Globus pallidus (tissue), 1 donor: ENCODE measurements at regions not wholly inside any gene's neighbourhood (a gene's known extent, or its start where the extent isn't known, plus 50 kb on each side); places are given as distances from the start of the nearest gene placed in this dataset.

Source experiments
- DNase-seq: peaks from one replicate; pipeline ENCODE4 v3.0.0-alpha.2; 2015; ENCODE audit warnings: low spot score

DNA sequence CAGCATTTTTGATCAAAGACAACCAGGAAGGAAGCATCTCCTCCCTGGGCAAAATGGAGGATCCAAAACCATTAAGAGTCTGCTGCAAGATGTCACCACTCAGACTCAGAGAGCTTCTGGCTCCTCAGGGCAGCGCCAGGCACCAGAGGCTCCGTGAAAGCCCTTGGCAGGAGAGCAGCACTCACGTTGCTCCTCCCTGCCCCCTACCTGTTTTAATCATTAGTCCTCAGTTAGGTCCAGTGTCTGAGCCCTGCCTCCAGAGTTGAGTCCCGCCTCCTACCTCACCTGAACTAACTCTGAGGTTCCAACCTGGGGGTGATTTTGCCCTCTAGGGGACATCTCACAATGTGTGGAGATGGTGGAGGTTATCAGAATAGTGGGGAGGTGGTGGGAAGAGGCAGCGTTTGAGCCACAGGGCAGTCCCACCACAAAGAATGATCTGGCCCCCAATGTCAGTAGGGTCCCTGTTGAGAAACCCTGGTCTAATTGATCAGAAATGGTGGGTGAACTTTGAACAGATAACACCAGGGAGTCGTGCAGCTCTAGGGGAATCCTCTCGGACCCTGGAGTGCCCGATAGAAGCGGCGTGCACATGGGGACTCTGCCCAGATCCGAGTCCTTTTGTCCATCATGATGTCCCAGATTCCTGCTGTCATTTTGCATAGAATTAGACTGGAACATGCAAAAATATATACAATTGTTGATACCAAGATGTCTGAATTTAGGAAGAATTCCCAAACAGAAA is 156.7 kb upstream of the DIO3 start:
- DNase-seq, result no peak

DNA sequence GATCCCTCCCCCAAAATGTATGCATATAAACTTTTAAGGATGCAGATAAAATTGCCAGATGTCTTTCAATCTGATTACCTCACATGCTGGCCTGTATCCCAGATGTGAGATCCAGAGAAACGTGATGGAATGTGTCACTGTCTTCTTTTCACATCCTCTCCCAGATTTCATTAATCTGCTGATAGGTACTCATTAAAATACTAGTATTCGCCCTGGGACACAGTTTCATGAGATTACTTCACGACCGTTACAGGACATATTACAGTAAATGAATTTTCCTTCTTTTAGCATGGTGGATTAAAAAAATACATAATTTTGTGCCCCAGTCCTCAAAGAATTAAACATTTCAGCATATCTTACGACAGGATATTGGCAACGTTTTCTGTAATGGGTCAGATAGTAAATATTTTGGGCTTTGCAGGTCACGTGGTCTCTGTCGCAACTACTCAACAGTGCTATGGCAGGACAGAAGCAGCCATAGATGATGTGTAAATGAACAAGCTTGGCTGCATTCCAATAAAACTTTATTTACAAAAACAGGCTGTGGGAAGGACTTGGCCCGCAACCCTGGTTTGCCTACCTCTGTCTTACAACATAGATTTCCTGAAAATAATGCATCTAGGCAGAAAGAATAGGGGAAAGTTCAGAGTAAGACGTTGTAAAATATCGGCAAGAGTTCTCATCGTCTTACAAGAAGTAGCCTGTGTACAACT is 156.0 kb upstream of the DIO3 start:
- no peak for DNase-seq

DNA sequence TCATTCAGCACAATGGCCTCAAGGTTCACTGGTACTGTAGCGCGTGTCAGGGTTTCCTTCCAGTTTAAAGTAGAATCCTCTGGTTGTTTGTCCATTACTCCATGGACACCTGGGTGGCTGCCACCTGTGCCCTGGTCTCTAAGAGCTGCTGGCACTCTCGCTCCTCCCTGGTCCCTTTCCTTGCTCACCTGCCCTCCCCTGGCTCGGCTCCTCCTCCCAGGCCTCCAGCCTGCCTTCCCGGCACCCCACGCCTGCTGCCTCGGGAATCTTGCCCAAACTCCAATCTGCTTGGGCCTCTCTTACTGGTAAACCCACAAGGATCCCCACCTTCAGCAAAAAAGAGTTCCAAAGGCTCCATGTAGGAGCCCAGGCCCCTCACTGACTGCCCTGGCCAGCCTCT is 154.4 kb upstream of the DIO3 start:
- DNase-seq, result no peak

DNA sequence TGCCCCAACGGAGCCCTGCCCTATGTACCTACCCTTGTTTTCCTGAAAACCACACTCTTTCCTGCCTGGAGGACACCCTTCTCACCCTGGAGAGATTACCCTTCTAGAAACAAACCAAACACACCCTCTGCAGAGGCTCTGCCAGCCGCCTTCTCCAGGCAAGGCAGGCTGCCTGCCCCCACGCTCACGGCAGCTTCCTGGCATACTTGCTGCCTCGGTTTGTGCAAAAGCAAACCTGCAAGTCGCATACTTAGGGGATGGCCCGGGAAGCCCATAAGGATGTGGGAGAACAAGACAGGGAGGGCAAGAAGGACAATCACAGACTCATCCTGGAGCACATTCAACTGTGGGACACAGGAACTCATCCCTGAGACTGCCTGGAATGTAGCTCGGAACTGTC is 154.0 kb upstream of the DIO3 start:
- DNase-seq, result no peak

DNA sequence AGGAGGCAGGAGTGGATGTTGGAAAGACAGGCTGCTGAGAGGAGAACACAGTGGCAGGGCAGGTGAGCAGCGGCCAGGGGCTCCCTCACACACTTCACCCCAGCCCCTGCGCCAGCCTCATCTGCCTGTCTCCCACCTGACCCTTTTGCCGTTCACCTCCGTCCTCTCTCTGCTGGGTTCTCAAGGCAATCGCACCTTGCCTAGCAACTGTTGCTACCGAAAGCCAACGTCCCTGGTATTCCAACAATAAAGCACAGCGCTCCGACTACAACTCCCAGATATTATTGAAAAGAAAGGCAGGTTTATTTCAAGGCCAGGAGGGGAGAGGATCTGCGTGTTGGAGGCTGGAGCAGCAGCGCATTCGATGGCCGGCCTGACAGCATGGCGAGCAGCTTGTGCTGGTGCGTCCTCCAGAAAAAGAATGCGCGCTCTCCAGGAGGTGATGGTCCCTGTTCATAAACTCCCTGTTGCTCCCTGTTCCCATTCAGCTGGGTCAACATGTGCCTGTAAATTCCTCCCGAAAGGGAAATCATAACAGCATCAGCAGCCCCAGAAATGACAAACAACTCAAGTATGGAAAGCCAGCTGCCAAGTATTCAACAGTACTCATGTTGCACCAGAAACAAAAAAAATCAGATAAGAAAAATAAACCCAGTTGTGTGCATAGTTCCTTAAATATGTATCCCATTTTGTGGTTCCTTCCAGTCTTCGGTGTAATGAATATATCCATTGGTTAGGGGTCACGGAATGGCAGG is 153.0 kb upstream of the DIO3 start:
- no peak for DNase-seq

DNA sequence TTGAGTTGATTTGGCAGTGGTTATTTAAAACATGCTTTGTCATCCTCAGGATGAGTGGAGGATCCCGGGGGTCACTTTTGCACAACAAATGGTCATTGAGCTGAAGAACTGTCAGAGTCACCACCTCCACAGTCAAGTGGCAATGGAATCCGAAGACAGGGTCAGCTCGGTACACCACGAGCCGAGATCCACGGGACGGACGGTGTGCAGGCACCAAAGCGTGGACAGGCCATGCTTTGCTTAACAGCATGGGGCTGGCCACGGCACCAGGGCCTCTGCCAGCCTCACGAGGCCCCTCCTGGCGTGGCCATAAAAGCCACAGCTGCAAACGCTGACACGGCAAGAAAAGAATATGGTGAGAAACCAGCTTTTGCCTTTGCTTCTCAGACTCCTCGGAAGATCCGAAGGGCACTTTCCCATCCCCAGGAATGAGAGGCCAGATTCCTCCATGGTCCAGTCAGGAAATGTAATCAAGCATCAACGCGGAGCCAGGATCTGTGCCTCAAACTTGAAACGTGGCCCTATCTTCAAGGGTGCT is 152.2 kb upstream of the DIO3 start:
- DNase-seq, result no peak

DNA sequence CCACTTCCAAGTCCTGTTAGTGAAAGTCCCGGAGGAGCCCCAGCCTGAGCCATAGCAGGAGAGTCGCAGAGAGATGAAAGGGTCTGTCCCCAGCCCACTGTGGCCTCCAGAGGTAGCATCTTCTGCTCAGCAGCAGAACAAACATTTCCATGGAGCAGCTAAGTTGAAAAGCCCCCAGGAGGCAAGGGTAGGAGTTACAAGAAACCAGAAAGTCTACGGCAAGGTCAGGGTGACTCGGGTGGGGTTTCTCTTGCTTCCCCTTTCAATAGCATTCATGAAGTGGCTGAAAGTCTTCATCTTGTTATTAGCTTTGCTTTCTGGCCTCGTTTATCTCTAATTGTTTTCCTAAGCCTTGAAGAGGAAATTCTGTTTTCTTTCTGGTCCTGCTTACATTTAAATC is 151.2 kb upstream of the DIO3 start:
- DNase-seq, result no peak

DNA sequence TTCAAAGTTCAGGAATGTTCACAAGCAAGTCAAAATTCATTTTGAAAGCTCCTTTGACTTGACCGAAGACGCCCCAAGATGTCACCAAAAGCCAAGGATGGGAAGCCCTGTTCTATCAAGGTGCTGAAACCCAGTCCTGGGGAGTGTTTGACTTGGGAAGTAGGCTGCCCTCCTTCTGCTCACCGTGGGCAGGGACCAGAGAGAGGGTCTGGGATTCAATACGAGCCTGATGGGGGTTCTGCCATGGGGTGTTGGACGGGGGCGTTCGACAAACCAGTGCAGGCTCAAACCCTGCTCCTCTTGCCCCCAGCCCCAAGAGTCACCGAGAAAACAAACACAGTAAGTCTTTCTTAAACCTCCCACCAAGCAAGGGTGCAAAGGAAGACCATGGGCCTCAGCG is 150.1 kb upstream of the DIO3 start:
- DNase-seq, result no peak

DNA sequence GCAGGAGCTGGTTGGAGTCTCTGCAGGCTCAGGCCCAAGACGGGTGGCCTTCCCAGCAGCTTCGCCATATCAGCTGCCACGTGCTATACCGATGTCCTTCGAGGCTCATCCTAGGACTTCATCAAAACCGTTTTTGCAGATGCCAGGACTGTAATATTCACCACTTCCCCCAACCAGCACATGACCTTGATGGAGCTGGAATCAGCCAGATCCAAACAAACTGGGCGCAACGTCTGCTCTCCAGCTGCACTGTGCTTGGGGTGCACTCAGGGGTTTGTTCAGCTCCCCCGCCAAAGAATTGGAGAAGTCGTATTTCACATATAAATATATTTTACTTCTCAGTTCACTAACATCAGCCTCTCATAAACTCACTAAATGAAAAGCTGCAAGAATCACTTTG is 149.5 kb upstream of the DIO3 start:
- DNase-seq, result no peak

DNA sequence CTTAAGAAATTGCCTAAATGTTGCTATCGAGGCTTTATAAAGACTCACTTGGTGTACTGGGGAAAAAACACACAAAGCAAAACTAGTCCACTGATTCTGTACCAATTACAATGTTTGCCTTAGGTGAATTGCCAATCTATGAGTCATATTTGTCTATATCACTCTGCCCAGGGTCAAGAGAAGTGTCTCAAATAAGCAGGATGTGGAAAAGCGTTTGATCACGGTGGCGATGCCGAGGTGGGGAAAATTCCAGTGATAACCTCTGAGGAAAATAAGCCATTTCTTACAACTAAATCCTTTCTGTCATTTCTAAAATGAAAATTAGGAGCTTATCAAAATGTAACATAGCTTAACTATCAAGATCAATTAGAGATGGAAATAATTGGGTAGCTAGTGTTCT is 148.6 kb upstream of the DIO3 start:
- DNase-seq, result no peak

DNA sequence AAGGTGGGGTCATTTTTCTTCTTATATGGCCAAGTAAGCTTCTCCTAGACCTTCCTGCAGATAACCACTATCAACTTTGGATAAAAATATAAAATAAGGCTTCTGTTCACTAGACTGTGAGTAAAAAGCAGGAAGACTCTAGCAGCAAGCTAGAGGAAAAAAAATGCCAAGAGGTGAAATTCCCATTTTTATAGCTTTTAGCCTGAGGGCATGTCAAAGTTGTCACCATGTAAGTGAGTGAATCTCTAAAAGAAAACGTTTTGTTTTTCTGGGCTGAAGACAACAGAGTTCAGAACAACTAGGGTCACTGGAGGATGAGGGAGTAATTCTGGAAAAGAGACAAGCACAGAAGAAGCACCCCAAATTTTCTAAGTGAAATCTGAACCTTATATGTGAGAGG is 143.9 kb upstream of the DIO3 start:
- no peak for DNase-seq

DNA sequence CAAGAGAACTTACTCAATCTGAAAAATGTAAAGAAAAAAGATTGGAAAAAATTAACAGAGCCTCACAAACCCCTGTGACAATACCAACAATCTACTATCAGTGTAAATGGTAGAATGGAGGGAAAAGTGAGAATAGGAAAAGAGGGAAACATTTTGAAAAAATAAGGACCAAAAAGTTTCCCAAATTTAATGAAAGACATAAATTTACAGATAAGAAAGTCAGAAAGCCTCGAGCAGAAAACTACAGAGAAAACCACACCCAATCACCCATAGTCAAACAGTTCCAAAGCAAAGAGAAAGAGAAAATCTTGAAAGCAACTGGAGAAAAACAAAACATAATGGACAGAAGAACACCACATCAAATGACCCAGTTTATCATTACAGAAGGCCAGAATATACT is 142.7 kb upstream of the DIO3 start:
- no peak for DNase-seq

DNA sequence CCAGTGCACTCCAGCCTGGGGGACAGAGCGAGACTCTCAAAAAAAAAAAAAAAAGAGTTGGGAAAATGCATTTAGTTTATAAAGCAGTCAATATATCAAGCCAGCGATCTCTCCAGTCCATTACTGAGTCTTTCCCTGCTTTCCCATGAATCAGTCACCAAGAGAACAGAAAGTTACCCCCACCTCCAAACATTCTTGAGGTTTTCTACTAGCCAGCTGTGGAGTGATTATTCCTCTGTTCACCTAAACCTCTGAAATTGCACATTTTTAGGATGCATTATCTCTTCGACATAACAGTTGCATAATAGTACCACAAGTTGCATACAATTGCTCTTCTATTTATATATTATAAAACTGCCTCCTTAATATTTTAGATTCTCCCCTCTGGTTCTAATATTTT is 134.8 kb upstream of the DIO3 start:
- no peak for DNase-seq

DNA sequence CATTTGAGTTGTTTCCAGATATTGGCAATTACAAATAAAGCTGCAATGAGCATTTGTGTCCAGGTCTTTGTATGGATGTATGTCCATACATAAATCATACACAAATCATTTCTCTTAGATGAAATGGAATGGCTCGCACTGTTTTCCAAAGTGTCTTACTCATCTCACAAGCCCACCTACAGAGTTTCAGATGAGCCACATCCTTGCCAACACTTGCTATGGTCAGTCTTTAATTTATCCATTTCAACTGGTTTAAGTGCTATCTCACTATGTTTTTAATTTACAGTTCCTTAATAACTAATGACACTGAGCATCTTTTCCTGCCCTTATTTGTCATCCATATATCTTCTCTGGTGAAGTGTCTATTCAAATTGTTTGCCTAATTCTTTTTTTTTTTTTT is 132.9 kb upstream of the DIO3 start:
- no peak for DNase-seq

DNA sequence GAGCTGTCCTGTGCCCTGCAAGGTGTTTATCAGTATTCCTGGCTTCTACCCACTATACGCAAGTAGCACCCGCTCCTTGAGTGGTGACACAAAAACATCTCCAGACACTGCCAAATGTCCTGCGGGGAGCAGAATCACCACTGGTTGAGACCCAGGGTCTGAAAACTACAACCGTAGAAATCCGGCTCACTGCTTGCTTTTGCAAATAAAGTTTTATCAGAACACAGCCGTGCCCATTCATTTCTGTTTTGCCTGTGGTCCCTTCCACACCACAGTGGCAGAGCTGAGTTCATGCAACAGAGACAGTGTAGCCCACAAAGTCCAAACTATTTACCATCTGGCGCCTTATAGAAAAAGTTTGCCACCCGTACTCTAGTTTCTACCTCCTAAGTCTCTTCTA is 125.7 kb upstream of the DIO3 start:
- DNase-seq, result no peak

DNA sequence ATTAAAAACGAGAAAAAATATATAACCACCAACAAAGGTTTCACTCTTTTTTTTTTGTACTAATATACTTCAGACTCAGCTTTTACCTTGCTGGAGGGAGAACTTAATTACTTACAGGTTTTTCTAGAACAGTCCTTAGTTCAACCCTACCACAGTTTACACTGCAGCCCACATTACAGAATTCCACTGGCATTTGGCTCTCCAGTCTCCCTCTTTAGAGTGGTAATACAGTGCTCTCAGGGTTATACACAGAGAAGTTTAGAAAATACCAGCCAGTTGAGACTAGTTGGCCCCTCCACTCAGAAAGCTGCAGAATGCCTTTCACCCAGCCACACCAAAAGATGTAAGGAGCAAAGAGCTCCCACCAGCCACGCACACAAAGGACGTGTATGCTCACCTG is 122.3 kb upstream of the DIO3 start:
- DNase-seq, result no peak

DNA sequence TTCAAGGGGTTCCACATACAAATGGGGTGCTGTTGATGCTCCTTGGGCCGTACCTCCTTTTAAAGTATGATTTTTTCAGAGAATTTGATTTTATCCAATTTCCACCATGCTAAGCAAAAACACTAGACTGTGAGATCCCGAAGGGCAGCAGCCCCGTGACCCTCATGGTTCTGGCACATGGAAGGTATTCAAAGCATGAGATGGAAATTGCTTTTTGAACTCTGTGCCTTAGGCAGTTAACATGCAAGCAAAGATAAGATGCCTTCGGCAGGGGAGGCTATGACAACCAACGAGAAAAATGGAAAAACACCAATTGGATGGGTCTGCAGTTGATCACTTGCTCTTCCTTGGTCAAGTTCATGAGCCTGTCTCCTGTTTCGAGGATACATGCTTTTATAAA is 120.8 kb upstream of the DIO3 start:
- DNase-seq, result no peak

DNA sequence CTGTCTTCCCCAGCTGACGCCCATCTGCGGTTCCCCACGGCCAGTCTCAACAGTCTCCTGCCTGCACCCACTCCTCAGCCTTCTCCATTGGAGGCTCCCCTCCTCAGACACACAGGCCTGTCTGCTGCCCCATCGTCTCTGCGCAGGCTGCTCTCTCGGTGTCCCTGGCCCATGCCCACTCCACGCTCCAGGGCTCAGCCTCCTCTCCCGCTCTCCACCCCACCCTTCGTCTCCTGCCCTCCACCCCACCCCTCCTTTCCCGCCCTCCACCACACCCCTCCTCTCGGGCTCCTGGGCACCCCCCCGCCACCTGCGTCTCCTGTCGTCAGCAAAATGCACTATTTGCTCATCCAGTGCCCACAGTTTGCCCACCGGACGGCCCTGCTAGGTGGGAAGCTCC is 119.6 kb upstream of the DIO3 start:
- no peak for DNase-seq

DNA sequence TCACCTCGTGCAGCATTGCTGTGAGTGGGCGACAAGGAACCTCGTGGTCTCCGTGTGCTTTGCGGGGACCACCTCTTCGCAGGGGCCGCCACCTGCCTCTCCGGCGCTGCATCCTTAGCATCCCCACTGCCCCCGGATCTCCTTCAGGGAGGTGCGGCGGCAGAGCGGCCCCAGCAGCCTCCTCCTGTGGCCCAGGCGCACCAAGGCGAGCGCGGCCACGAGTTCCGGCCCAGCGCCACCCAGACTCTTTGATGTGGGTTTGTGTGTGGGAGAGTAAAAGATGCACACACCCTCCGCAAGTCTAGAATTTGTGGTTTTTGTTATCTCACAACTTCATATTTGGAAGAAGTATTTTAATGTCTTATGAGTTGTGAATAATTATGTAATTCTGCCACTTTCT is 118.8 kb upstream of the DIO3 start:
- no peak for DNase-seq

DNA sequence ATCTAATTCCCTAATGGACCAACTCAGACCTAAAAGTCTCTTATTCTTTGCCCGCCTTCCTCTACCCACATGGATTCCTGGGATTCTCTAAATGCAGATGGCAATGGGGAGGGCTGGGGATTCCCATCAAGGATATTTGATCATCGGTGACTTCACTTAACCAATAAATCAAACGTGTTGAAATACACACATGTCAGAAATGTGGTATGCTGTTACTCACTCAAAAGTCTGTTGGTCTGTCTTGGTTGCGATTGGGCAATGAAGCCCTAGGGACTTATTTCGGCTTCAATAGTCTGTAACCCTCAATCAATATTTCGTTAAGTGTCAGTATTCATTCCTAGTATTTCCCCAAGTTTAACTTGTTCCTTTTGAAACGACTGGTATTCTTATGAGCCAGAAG is 117.2 kb upstream of the DIO3 start:
- DNase-seq, result no peak

DNA sequence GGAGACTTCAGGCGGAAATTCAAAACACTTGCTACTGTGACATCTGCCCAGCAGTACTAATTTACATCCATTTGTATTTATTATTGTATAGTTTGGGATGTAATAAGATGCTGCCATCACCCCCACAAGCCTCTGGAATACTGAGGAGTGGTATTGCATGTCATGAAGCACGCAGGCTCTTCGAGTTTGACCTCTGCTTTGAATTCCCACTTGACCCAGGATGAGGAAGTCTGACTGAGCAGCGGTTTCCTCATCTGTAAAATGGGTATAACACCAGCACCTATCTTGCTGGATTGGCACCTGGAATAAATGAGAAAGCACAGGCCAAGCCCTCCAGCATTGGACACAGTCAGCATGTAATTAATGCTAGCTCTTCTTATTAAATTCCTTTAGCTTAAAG is 116.0 kb upstream of the DIO3 start:
- DNase-seq, result no peak

DNA sequence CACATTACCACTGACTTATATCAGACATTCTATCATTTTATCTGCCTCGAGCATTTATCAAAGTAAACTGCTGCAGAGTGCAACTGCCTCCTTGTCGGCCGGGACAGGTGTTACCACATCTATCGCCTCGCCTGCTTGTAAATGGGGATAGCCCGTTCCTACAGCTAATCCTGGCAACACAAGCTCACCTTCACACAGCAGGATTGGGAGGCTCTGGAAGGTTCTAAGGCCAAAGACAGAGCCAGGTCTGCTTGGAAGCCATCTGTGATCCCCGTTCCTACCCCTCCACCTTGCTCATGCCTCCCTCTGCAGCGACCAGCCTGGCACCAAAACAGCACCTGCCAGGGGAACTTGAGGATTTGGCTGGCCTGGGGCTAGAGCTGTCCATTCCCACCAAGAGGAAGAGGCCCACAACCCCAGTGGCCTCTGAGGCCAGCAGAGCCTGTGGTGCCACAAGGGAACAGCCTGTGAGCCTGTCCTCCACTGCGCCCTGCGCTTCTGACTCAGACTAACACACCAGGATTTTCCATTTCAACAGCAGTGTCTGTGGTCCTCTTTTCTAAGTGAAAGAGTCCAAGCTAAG is 114.8 kb upstream of the DIO3 start:
- DNase-seq, result no peak

DNA sequence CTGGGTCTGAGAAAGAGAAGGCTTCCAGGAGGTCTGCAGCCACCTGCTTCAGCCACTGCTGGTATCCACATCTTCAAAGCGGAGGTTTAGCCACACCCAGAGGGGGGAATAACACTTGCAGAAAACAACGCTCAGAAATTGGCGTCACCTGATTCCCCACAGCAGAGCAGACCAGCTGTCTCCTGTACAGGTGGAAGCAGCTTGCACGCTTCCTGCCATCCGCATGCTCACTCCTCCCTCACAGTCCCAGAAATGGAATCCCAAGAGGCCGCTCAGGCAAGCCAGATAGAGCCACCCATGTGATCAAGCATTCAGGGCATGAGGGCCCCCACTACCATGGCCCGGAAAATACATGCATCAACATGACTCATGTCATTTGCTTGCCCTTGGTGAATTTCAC is 112.2 kb upstream of the DIO3 start:
- DNase-seq, result no peak
